ENCODE measurements at regions not wholly inside any gene's neighbourhood (a gene's known extent, or its start where the extent isn't known, plus 50 kb on each side); places are given as distances from the start of the nearest gene placed in this dataset.

DNA sequence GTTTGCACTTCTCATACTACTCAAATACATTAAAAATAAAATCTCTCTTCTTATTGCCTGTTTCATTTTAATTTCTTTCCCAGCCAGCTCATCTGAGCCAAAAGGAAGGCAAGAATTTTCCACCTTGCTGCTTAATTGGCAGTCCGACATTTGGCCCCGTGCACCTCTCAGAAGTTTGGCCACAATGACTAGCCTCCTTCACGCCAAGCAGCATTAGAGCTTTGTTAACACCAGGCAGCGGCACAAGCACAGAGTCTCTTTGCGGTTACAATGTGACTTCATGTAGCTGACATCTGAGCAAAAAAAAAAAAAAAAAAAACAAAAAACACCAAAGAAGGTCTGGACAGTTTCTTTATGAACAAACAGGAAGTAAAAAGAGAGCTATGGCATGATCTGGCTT is 248.9 kb downstream of the OSR1 start:
- H3K36me3 ChIP-seq (ENCODE audit: control insufficient read depth in 2 of 2, insufficient read depth in 1 of 2, low read length in 2 of 2), result no peaks in the 10 kb centered on the region
- ChIA-PET POLR2A (interaction anchor here (0.7 kb wide), 1 partner anchor 881 kb away, joined by 7 read pairs; no protein-coding TSS in a partner anchor), CTCF (no interaction called here)
- no peak overlapping the region for H3K27ac ChIP-seq (ENCODE audit: extremely low read depth, low read depth, low read length)
- H3K9me3 ChIP-seq (ENCODE audit: control insufficient read depth, insufficient read depth, low read depth, low read length), result no peaks in the 10 kb centered on the region
- H3K4me1 ChIP-seq (ENCODE audit: control insufficient read depth, insufficient read depth, low read length), result no peaks in the 10 kb centered on the region
- no peak for TF ChIP-seq ZNF571 (tag by site-specific recombination; IDR thresholded peaks at IDR 0.05)
- no peak for TF ChIP-seq ZNF791 (tag by site-specific recombination; IDR thresholded peaks at IDR 0.05)
- TF ChIP-seq ZNF776 (tag by site-specific recombination; IDR thresholded peaks at IDR 0.05; ENCODE audit: borderline replicate concordance), result no peak
- no peak for TF ChIP-seq ZFP69B (tag by site-specific recombination; IDR thresholded peaks at IDR 0.05)
- no peak for TF ChIP-seq REPIN1 (tag by site-specific recombination; IDR thresholded peaks at IDR 0.05; ENCODE audit: low read depth)
- no peak for TF ChIP-seq ZIC2 (tag by site-specific recombination; IDR thresholded peaks at IDR 0.05)
- TF ChIP-seq ZBTB44 (tag by site-specific recombination; IDR thresholded peaks at IDR 0.05), result no peak
- no peak for TF ChIP-seq ZNF16 (tag by site-specific recombination; IDR thresholded peaks at IDR 0.05; ENCODE audit: low read depth)
- TF ChIP-seq ZNF792 (tag by site-specific recombination; IDR thresholded peaks at IDR 0.05), result no peak
- TF ChIP-seq ZNF510 (tag by site-specific recombination; IDR thresholded peaks at IDR 0.05; ENCODE audit: insufficient replicate concordance), result no peak
- no peak for TF ChIP-seq ZNF549 (tag by site-specific recombination; IDR thresholded peaks at IDR 0.05)
- TF ChIP-seq, protein P1, sequence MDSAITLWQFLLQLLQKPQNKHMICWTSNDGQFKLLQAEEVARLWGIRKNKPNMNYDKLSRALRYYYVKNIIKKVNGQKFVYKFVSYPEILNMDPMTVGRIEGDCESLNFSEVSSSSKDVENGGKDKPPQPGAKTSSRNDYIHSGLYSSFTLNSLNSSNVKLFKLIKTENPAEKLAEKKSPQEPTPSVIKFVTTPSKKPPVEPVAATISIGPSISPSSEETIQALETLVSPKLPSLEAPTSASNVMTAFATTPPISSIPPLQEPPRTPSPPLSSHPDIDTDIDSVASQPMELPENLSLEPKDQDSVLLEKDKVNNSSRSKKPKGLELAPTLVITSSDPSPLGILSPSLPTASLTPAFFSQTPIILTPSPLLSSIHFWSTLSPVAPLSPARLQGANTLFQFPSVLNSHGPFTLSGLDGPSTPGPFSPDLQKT (IDR thresholded peaks at IDR 0.05; ENCODE audit: borderline replicate concordance, low read depth, low read length), result no peak
- no peak for TF ChIP-seq ZNF341 (tag by site-specific recombination; IDR thresholded peaks at IDR 0.05; ENCODE audit: low read depth)
- no peak for TF ChIP-seq ZNF214 (tag by site-specific recombination; IDR thresholded peaks at IDR 0.05; ENCODE audit: borderline replicate concordance)
- TF ChIP-seq ZBTB17 (tag by site-specific recombination; IDR thresholded peaks at IDR 0.05), result no peak
- TF ChIP-seq ZNF677 (tag by site-specific recombination; IDR thresholded peaks at IDR 0.05), result no peak
- no peak for TF ChIP-seq KLF7 (tag by site-specific recombination; IDR thresholded peaks at IDR 0.05; ENCODE audit: borderline replicate concordance)
- TF ChIP-seq ZNF624 (tag by site-specific recombination; IDR thresholded peaks at IDR 0.05), result no peak
- H3K4me3 ChIP-seq (ENCODE audit: low read depth, low read length), result no peak overlapping the region

DNA sequence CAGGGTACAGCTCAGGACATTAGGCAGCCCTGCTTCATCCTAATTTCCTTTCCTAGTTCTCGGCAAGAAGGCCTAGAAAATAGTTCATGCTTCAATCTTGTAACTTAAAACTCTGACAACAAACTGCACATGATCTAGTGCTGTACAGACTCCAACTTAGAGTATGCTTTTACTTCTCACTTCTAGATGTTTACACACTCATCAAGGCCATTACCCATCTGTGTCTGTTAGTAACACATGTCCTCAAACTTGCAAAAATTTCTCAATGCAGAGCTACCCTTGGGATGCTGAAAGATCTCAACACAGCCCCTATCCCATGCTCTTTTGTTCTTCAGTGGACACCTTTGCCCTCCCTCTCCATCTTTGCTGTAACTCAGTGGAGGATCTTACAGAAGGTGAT is 252.0 kb downstream of the OSR1 start:
- H3K27ac ChIP-seq (ENCODE audit: extremely low read depth, low read depth, low read length), result no peak overlapping the region

More for the DNA sequence above, 252.0 kb downstream of the OSR1 start:
- no peaks in the 10 kb centered on the region for H3K36me3 ChIP-seq (ENCODE audit: control insufficient read depth in 2 of 2, insufficient read depth in 1 of 2, low read length in 2 of 2)
- TF ChIP-seq GLIS2 (tag by site-specific recombination; IDR thresholded peaks at IDR 0.05) (no peak), ZNF280C (tag by site-specific recombination; IDR thresholded peaks at IDR 0.05) (no peak), ZNF146 (tag by site-specific recombination; IDR thresholded peaks at IDR 0.05) (no peak), YY1 (tag by site-specific recombination; IDR thresholded peaks at IDR 0.05) (no peak), ZBTB48 (tag by site-specific recombination; IDR thresholded peaks at IDR 0.05) (no peak), ZNF514 (tag by site-specific recombination; IDR thresholded peaks at IDR 0.05) (no peak)
- no peaks in the 10 kb centered on the region for H3K9me3 ChIP-seq (ENCODE audit: control insufficient read depth, insufficient read depth, low read depth, low read length)
- H3K4me3 ChIP-seq (ENCODE audit: low read depth, low read length), result no peak overlapping the region
- no peaks in the 10 kb centered on the region for H3K4me1 ChIP-seq (ENCODE audit: control insufficient read depth, insufficient read depth, low read length)
- POLR2A ChIA-PET, result no interaction called here
- CTCF ChIA-PET, result no interaction called here

Data from HEK293 (cell line).